GM13977 (cell line): ENCODE measurements at regions not wholly inside any gene's neighbourhood (a gene's known extent, or its start where the extent isn't known, plus 50 kb on each side); places are given as distances from the start of the nearest gene placed in this dataset.

Experiments used
- DNase-seq: peaks from one replicate; pipeline ENCODE4 v3.0.0; 2012; ENCODE audit warnings: low spot score
- in situ Hi-C: fragments of 300-500 bp; cut with MboI; formaldehyde crosslinking; loops from one replicate; pipeline ENCODE4 v1.12.0; 2022; ENCODE audit warnings: low sequenced_read_pairs, low pct_unique_long_range_greater_than_20kb, mixed read lengths, inconsistent platforms; ENCODE audit not compliant: unreplicated experiment
- TF ChIP-seq, protein P1 (sequence below): IDR thresholded peaks from 2 replicates; pipeline ENCODE4 v1.5.1; 2012; ENCODE audit warnings: mild to moderate bottlenecking, control low read depth; ENCODE audit not compliant: insufficient read depth; ENCODE audit errors: extremely low read depth, missing control alignments

DNA sequence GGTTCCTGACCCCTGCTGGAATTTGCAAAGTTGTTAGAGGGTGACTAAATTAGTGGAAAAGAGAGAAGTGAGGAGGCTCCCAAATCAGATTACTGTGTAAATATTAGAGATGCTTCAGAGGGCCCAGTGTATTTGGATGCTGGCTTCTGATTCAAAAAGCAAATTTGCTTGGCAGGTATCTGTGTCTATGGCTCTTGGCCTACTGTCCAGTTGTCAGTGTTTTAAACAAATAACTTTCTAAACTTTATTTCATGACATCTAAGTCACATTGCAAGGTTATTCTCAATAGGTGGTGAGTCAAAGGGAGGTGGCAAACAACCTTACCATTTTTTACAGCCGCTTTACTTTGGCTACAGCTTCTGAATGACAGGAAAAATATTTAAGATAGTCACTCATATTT is 720.1 kb downstream of the KCNA4 start:
- in situ Hi-C loops, result no loop called here
- TF ChIP-seq, protein P1, sequence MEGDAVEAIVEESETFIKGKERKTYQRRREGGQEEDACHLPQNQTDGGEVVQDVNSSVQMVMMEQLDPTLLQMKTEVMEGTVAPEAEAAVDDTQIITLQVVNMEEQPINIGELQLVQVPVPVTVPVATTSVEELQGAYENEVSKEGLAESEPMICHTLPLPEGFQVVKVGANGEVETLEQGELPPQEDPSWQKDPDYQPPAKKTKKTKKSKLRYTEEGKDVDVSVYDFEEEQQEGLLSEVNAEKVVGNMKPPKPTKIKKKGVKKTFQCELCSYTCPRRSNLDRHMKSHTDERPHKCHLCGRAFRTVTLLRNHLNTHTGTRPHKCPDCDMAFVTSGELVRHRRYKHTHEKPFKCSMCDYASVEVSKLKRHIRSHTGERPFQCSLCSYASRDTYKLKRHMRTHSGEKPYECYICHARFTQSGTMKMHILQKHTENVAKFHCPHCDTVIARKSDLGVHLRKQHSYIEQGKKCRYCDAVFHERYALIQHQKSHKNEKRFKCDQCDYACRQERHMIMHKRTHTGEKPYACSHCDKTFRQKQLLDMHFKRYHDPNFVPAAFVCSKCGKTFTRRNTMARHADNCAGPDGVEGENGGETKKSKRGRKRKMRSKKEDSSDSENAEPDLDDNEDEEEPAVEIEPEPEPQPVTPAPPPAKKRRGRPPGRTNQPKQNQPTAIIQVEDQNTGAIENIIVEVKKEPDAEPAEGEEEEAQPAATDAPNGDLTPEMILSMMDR, result no peak
- no peak for DNase-seq

DNA sequence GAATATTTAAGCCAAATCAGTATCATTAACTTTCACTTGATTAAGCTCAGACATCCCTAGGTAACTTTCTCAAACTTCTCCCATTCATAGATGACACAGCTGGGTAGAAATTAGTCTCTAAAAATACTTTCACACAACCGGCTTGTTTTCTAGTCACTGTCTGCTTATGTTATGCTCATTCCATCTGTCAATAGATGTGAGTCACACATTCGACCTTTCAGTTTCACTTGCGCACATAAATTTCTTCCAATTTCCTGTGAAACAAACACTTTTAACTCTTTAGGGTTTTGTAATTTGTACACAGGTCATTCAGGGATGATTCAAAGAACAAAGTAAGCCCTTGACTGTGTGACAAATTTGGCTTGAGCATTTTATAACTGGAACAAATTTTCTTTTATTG is 723.0 kb downstream of the KCNA4 start:
- in situ Hi-C loops, result no loop called here
- TF ChIP-seq, protein P1, result no peak
- peak; percentile 9 for DNase-seq

DNA sequence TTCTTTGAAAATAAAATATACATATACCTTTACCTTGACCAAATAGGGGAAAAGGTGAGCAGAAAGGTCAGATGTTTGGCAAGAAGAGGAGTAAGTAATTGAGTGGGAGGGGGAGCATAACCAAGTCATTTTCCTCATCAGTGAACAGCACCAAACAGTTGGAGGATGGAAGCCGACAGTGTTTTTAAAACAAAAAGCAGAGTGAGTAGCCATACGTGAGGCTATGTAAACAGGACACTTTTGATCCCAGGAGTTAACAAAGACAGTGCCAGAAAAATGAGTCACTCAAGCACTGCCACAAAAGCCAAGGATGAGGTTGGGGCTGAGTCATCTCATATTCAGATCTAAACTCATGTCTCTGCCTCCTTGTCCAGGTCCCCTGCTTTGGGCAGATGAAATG is 734.7 kb downstream of the KCNA4 start:
- TF ChIP-seq, protein P1, result no peak
- in situ Hi-C loops, result no loop called here
- DNase-seq, result no peak

DNA sequence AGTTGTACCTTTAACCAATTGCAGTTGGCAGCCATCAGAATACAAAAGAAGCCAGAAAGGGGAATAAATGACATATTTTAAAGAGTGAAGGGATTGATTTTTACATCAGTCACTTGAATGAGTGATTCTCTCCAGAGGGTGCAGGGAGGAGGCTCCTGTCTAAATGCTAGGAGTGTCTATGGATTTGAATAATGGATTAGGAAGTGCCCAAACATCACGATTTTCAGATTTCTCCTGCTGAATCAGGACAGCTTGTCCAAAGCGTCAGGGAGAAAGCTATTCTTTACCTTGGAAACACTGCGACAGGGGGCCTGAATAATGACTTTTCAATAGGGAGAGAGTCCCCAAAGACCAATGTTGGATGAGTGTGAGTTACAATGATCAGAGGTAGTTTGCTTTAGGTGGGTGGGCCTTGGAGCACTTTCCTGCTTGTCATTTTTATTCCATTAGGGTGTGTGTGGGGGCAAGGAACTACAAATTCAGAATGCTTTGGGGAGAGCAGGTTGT is 735.5 kb downstream of the KCNA4 start:
- TF ChIP-seq, protein P1, result no peak
- in situ Hi-C loops, result no loop called here
- DNase-seq, result no peak

DNA sequence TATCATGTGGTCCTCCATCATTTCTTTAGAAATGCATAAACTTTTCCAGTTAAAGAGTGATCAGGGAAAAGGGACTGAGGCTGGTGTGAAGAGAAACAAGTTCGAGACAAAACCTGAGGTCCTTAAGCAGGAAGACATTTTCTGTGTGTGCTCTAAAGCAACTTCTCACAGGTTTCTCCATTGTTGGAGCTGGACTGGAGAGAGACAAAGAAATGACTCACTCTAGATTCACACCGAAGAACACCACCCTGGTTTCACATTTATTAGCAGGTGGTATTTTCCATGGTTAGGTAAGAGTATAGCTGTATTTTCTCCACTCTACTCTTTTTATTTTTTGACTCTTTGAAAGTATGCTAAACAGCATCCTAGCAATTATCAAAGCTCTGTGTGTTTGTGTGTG is 736.4 kb downstream of the KCNA4 start:
- no peak for DNase-seq
- in situ Hi-C loops, result no loop called here
- TF ChIP-seq, protein P1, result no peak

DNA sequence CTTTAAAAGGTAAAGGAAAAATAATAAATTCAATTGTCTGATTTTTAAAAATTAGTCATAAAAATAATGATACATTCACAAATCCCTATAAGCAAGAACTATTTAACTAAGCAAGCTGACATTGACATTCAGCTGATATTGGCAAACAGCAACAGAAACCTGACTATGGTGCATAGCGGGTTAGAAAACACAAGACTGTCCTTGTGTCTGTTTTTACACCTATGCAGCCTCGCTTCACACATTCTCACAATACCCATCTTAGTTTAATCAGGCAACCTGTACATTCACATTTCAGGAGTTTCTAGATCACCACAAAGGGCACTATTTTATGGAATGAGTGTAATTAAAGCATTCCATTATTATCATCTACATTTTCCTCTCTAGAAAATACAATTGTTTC is 737.1 kb downstream of the KCNA4 start:
- in situ Hi-C loops, result no loop called here
- no peak for DNase-seq
- TF ChIP-seq, protein P1, result no peak
